ENCODE measurements at regions not wholly inside any gene's neighbourhood (a gene's known extent, or its start where the extent isn't known, plus 50 kb on each side); places are given as distances from the start of the nearest gene placed in this dataset.

DNA sequence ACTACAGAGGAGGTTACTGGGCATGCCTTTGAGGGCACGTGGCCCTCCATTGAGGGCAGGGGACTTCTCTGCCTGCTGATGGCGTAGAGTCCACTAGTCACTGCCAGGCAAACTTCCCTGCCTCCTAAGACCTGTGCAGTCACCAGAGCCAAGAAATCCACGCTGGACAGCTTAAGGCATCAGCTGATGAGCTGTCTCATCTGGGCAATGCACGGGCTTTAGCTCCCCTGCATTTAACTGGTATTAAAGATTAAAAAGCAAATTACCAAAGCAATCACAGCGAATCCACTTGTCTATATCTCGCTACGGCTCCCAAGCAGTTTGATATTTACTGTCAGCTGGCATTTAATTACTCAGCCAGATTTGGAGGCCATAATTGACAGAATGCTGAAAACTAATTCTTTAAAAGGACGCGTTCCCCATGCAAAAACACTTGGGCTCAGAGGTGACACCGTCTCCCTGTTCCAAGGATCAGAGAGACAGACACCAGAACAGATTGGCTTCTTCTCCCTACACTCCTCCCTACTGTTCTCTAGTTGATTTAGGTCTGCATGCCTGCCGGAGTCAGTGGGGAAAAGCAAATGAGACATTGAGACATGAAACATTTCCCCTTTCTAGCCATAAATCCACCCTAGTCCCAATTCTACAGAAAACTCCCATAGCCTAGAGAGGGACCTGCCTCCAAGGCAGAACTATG is 68.5 kb downstream of the SPATA19 start:
- TF ChIP-seq, protein P1, sequence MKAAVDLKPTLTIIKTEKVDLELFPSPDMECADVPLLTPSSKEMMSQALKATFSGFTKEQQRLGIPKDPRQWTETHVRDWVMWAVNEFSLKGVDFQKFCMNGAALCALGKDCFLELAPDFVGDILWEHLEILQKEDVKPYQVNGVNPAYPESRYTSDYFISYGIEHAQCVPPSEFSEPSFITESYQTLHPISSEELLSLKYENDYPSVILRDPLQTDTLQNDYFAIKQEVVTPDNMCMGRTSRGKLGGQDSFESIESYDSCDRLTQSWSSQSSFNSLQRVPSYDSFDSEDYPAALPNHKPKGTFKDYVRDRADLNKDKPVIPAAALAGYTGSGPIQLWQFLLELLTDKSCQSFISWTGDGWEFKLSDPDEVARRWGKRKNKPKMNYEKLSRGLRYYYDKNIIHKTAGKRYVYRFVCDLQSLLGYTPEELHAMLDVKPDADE (CRISPR knock-in tag; IDR thresholded peaks at IDR 0.05) = no peak
- no peak for TF ChIP-seq CBX5 (CRISPR knock-in tag; IDR thresholded peaks at IDR 0.05; ENCODE audit: borderline replicate concordance)
- no peak for TF ChIP-seq ZFP36L2 (CRISPR knock-in tag; IDR thresholded peaks at IDR 0.05)
- TF ChIP-seq RAD21 (CRISPR knock-in tag; IDR thresholded peaks at IDR 0.05) = no peak
